Uterus (tissue), 3 donors: ENCODE measurements at regions not wholly inside any gene's neighbourhood (a gene's known extent, or its start where the extent isn't known, plus 50 kb on each side); places are given as distances from the start of the nearest gene placed in this dataset.

Experiments used
- DNase-seq, 2 donors: peaks; one replicate each; pipeline ENCODE4 v3.0.0-alpha.2; 2019 to 2020
- H3K27ac ChIP-seq, 2 donors: fragments of 200-600 bp; sonication (generic); 1 replicate in 1 of 2; 2 replicates in 1 of 2; pipeline ENCODE4 v1.5.1; 2016 to 2018
- H3K27me3 ChIP-seq, 2 donors: fragments of 200-600 bp; sonication (generic); one replicate each; pipeline ENCODE4 v1.5.1; 2018 to 2019; ENCODE audit warnings: control low read depth in 1 of 2
- H3K36me3 ChIP-seq, 2 donors: fragments of 200-600 bp; sonication (generic); one replicate each; pipeline ENCODE4 v1.5.1; 2019; ENCODE audit warnings: control low read depth in 1 of 2
- H3K4me1 ChIP-seq, 2 donors: fragments of 200-600 bp; sonication (generic); one replicate each; pipeline ENCODE4 v1.5.1; 2018 to 2019; ENCODE audit warnings: control low read depth in 1 of 2
- H3K4me3 ChIP-seq, 2 donors: fragments of 200-600 bp; sonication (generic); 1 replicate in 1 of 2; 2 replicates in 1 of 2; pipeline ENCODE4 v1.5.1; 2018 to 2019; ENCODE audit warnings: mild to moderate bottlenecking in 1 of 2
- H3K9me3 ChIP-seq, 2 donors: fragments of 200-600 bp; sonication (generic); one replicate each; pipeline ENCODE4 v1.5.1; 2019; ENCODE audit warnings: control low read depth in 1 of 2
- POLR2A ChIP-seq, 2 donors: fragments of 450-650 bp; IDR thresholded peaks; one replicate each; pipeline ENCODE4 v1.6.1; 2016; ENCODE audit warnings: antibody characterized with exemption in 2 of 2, mild to moderate bottlenecking in 1 of 2, moderate library complexity in 1 of 2
- intact Hi-C: fragments of 100-400 bp; cut with DNase I; formaldehyde crosslinking; loops from one replicate; pipeline ENCODE4 v1.15.1; 2023; ENCODE audit warnings: low total_unique reads
- TF ChIP-seq, protein P1 (sequence below), 4 experiments: fragments of 200-600 bp in 2 of 4; fragments of 450-650 bp in 2 of 4; sonication (generic) in 2 of 4; IDR thresholded peaks; one replicate each; pipeline ENCODE4 v1.5.1; 2016 to 2019; ENCODE audit warnings: antibody characterized with exemption in 4 of 4, mild to moderate bottlenecking in 2 of 4, moderate library complexity in 1 of 4
- donor health status: DM: yes; HTN: yes; CAD: no.

GRCh38 chr1:106747791-106748190 is 308.7 kb upstream of the PRMT6 start:
- intact Hi-C loops = no loop called here
- Histone ChIP-seq H3K4me3 (no peak overlapping the region), H3K27me3 (no peaks in the 10 kb centered on the region), H3K9me3 (no peaks in the 10 kb centered on the region), H3K36me3 (no peaks in the 10 kb centered on the region), H3K27ac (no peak overlapping the region), H3K4me1 (no peaks in the 10 kb centered on the region)
- DNase-seq = no peak
- TF ChIP-seq, protein P1, sequence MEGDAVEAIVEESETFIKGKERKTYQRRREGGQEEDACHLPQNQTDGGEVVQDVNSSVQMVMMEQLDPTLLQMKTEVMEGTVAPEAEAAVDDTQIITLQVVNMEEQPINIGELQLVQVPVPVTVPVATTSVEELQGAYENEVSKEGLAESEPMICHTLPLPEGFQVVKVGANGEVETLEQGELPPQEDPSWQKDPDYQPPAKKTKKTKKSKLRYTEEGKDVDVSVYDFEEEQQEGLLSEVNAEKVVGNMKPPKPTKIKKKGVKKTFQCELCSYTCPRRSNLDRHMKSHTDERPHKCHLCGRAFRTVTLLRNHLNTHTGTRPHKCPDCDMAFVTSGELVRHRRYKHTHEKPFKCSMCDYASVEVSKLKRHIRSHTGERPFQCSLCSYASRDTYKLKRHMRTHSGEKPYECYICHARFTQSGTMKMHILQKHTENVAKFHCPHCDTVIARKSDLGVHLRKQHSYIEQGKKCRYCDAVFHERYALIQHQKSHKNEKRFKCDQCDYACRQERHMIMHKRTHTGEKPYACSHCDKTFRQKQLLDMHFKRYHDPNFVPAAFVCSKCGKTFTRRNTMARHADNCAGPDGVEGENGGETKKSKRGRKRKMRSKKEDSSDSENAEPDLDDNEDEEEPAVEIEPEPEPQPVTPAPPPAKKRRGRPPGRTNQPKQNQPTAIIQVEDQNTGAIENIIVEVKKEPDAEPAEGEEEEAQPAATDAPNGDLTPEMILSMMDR (IDR thresholded peaks at IDR 0.05) = no peak
- TF ChIP-seq POLR2A (IDR thresholded peaks at IDR 0.05) = no peak

DNA sequence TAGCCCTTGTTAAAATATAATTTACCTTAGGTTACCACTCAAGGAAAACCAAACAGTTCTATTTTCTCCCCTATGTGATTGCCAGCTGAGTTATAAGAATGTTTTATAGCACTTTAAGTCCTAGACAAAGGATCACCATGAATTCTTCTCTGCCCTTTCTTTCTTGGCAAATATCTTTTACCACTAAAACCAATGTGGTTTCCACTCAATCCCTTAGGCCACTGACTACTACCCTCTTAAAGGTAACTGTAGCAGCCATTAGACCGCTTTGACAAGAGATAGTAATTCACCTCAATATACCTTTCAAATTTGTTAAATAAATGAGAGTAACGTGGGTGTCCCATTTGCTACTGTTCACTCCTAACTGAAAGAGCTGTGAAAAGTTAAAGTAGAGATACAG is 307.9 kb upstream of the PRMT6 start:
- intact Hi-C loops = no loop called here
- TF ChIP-seq, protein P1 (IDR thresholded peaks at IDR 0.05) = no peak
- no peak for TF ChIP-seq POLR2A (IDR thresholded peaks at IDR 0.05)
- Histone ChIP-seq H3K4me1 (no peaks in the 10 kb centered on the region), H3K4me3 (no peak overlapping the region), H3K36me3 (no peaks in the 10 kb centered on the region), H3K27ac (no peak overlapping the region), H3K9me3 (no peaks in the 10 kb centered on the region), H3K27me3 (no peaks in the 10 kb centered on the region)
- DNase-seq = no peak

DNA sequence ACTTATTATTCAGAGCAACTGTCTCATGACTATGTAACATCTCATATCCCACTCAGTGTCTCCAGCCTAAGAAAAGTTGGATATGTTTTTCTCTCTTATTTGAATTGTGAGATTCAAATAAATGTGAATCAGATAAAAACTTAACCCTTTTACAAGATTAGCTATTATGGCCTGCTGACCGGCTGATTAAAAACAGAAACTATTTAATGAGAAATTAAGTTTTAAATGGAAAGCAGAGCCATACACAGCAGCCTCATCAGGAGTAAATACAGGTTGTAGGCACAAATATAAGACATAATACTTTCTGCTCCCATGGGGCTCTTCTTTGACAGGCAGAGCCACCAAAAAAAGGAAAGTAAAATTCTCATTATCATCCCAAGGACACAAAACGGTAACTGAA is 307.0 kb upstream of the PRMT6 start:
- H3K4me3 ChIP-seq = no peak overlapping the region
- H3K36me3 ChIP-seq = no peaks in the 10 kb centered on the region
- intact Hi-C loops = no loop called here
- TF ChIP-seq, protein P1 (IDR thresholded peaks at IDR 0.05) = no peak
- TF ChIP-seq POLR2A (IDR thresholded peaks at IDR 0.05) = no peak
- no peaks in the 10 kb centered on the region for H3K9me3 ChIP-seq
- DNase-seq = no peak
- no peaks in the 10 kb centered on the region for H3K27me3 ChIP-seq
- no peak overlapping the region for H3K27ac ChIP-seq
- H3K4me1 ChIP-seq = no peaks in the 10 kb centered on the region

DNA sequence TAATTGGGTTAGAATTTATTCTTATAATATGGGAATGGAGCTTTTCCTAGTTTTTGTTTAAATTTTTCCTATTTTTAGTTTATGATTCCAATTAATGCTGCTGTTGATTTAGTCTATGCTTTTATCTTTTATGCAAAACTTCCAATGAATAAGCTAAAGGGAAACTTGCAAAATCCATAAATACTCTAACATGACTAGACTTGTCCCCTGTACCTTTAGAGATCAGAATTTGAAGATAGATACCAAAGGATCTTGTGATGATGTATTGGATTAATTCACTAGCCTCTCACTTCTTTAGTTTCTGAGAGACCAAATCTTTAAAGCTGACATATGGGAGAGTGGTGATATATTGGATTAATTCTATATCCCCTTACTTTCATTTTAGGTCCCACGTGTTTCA is 306.6 kb upstream of the PRMT6 start:
- DNase-seq = no peak
- TF ChIP-seq, protein P1 (IDR thresholded peaks at IDR 0.05) = no peak
- TF ChIP-seq POLR2A (IDR thresholded peaks at IDR 0.05) = no peak
- no peaks in the 10 kb centered on the region for H3K9me3 ChIP-seq
- H3K4me3 ChIP-seq = no peak overlapping the region
- H3K27me3 ChIP-seq = no peaks in the 10 kb centered on the region
- no peak overlapping the region for H3K27ac ChIP-seq
- intact Hi-C loops = no loop called here
- no peaks in the 10 kb centered on the region for H3K36me3 ChIP-seq
- no peaks in the 10 kb centered on the region for H3K4me1 ChIP-seq

- H3K9me3 ChIP-seq = no peaks in the 10 kb centered on the region
- TF ChIP-seq POLR2A (IDR thresholded peaks at IDR 0.05) = no peak
- TF ChIP-seq, protein P1 (IDR thresholded peaks at IDR 0.05) = no peak
- no peaks in the 10 kb centered on the region for H3K27me3 ChIP-seq
- no peaks in the 10 kb centered on the region for H3K36me3 ChIP-seq
- intact Hi-C loops = no loop called here
- no peaks in the 10 kb centered on the region for H3K4me1 ChIP-seq
- H3K4me3 ChIP-seq = no peak overlapping the region
- H3K27ac ChIP-seq = no peak overlapping the region
- DNase-seq = no peak
These were observed 305.5 kb upstream of the PRMT6 start for GRCh38 chr1:106751002-106751401.
